Osteocyte (in vitro differentiated cells): ENCODE measurements at regions not wholly inside any gene's neighbourhood (a gene's known extent, or its start where the extent isn't known, plus 50 kb on each side); places are given as distances from the start of the nearest gene placed in this dataset.
A peak's percentile ranks its signal among the peaks of the same experiment; 100 is the strongest.

Experiments used
- DNase-seq: peaks from one replicate; pipeline ENCODE4 v3.0.0; 2021; ENCODE audit warnings: mixed read lengths; ENCODE audit not compliant: unreplicated experiment; ENCODE audit errors: extremely low spot score
- H3K27ac Mint-ChIP-seq: one replicate; pipeline ENCODE4 v1.8.0; 2021; ENCODE audit warnings: mild to moderate bottlenecking, mixed read lengths; ENCODE audit not compliant: unreplicated experiment
- H3K27me3 Mint-ChIP-seq: one replicate; pipeline ENCODE4 v1.8.0; 2021; ENCODE audit warnings: mixed read lengths; ENCODE audit not compliant: unreplicated experiment
- H3K36me3 Mint-ChIP-seq: one replicate; pipeline ENCODE4 v1.8.0; 2021; ENCODE audit warnings: mixed read lengths; ENCODE audit not compliant: unreplicated experiment
- H3K4me1 Mint-ChIP-seq: one replicate; pipeline ENCODE4 v1.8.0; 2021; ENCODE audit warnings: mixed read lengths; ENCODE audit not compliant: unreplicated experiment
- H3K4me3 Mint-ChIP-seq: one replicate; pipeline ENCODE4 v1.8.0; 2021; ENCODE audit warnings: mild to moderate bottlenecking, moderate library complexity, mixed read lengths; ENCODE audit not compliant: unreplicated experiment
- H3K9me3 Mint-ChIP-seq: one replicate; pipeline ENCODE4 v1.8.0; 2021; ENCODE audit warnings: mixed read lengths; ENCODE audit not compliant: unreplicated experiment
- TF ChIP-seq, protein P1 (sequence below): fragments of 200-600 bp; sonication (generic); IDR thresholded peaks from 2 replicates; pipeline ENCODE4 v1.5.0; 2021; ENCODE audit warnings: antibody characterized with exemption, mild to moderate bottlenecking, moderate library complexity

- Mint-ChIP-seq H3K27ac (no peak overlapping the region), H3K4me3 (no peak overlapping the region), H3K27me3 (no peaks in the 10 kb centered on the region), H3K36me3 (peaks cover 2% of the 10 kb centered on the region), H3K9me3 (peaks cover 33% of the 10 kb centered on the region), H3K4me1 (no peaks in the 10 kb centered on the region)
- DNase-seq: peak; percentile 59
- TF ChIP-seq, protein P1, sequence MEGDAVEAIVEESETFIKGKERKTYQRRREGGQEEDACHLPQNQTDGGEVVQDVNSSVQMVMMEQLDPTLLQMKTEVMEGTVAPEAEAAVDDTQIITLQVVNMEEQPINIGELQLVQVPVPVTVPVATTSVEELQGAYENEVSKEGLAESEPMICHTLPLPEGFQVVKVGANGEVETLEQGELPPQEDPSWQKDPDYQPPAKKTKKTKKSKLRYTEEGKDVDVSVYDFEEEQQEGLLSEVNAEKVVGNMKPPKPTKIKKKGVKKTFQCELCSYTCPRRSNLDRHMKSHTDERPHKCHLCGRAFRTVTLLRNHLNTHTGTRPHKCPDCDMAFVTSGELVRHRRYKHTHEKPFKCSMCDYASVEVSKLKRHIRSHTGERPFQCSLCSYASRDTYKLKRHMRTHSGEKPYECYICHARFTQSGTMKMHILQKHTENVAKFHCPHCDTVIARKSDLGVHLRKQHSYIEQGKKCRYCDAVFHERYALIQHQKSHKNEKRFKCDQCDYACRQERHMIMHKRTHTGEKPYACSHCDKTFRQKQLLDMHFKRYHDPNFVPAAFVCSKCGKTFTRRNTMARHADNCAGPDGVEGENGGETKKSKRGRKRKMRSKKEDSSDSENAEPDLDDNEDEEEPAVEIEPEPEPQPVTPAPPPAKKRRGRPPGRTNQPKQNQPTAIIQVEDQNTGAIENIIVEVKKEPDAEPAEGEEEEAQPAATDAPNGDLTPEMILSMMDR: no peak
These were observed 323.3 kb downstream of the AJAP1 start for GRCh38 chr1:4977701-4978100.

DNA sequence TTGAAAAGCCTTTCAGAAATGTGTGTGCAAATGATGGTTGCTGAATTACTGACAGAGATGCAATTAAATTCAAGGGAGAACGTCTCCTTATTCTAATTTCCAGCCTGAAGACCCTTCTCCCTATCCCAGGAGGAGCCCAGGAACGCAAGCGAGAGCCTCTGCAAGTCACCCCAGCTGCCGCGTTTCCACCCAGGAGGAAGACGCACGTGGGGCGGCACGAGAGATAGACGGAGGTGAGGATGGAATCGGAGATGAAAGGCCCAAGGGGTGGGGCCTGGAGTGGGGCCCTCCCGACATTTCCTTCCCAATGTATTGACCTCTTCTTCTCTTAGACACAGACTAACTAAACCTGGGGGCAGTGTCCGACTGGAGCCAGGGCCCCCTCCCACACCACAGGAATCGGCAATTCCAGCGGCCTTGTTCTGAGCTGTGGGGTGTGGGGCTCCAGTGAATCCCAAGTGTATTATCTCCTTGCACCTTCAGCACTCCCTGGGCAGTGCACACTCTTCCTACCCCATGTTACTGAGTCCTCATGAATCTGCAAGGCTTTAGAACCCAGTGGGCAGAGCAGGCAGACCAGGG lies 322.5 kb downstream of the AJAP1 start:
- peaks cover 2% of the 10 kb centered on the region for H3K36me3 Mint-ChIP-seq
- TF ChIP-seq, protein P1: no peak
- no peaks in the 10 kb centered on the region for H3K4me1 Mint-ChIP-seq

GRCh38 chr1:4975856-4976255 lies 321.4 kb downstream of the AJAP1 start:
- no peak overlapping the region for H3K27ac Mint-ChIP-seq
- TF ChIP-seq, protein P1: no peak
- H3K27me3 Mint-ChIP-seq: no peaks in the 10 kb centered on the region
- peaks cover 25% of the 10 kb centered on the region for H3K9me3 Mint-ChIP-seq
- peaks cover 2% of the 10 kb centered on the region for H3K36me3 Mint-ChIP-seq
- H3K4me1 Mint-ChIP-seq: no peaks in the 10 kb centered on the region
- no peak overlapping the region for H3K4me3 Mint-ChIP-seq
- peak; percentile 64 for DNase-seq

More for the DNA sequence above, 322.5 kb downstream of the AJAP1 start:
- DNase-seq: peak; percentile 70
- H3K27me3 Mint-ChIP-seq: no peaks in the 10 kb centered on the region
- peaks cover 26% of the 10 kb centered on the region for H3K9me3 Mint-ChIP-seq
- H3K4me3 Mint-ChIP-seq: no peak overlapping the region
- H3K27ac Mint-ChIP-seq: no peak overlapping the region

GRCh38 chr1:4974981-4975685 lies 320.7 kb downstream of the AJAP1 start:
- no peak overlapping the region for H3K27ac Mint-ChIP-seq
- TF ChIP-seq, protein P1: no peak
- H3K4me1 Mint-ChIP-seq: no peaks in the 10 kb centered on the region
- DNase-seq: peak; percentile 77
- H3K36me3 Mint-ChIP-seq: peaks cover 2% of the 10 kb centered on the region
- no peaks in the 10 kb centered on the region for H3K27me3 Mint-ChIP-seq
- H3K9me3 Mint-ChIP-seq: peaks cover 27% of the 10 kb centered on the region
- H3K4me3 Mint-ChIP-seq: no peak overlapping the region

GRCh38 chr1:4973341-4973740 lies 318.9 kb downstream of the AJAP1 start:
- DNase-seq: peak; percentile 48
- Mint-ChIP-seq H3K36me3 (peaks cover 2% of the 10 kb centered on the region), H3K27ac (no peak overlapping the region), H3K9me3 (peaks cover 24% of the 10 kb centered on the region), H3K27me3 (no peaks in the 10 kb centered on the region), H3K4me1 (no peaks in the 10 kb centered on the region), H3K4me3 (no peak overlapping the region)
- TF ChIP-seq, protein P1: no peak
